ENCODE measurements at regions not wholly inside any gene's neighbourhood (a gene's known extent, or its start where the extent isn't known, plus 50 kb on each side); places are given as distances from the start of the nearest gene placed in this dataset.

DNA sequence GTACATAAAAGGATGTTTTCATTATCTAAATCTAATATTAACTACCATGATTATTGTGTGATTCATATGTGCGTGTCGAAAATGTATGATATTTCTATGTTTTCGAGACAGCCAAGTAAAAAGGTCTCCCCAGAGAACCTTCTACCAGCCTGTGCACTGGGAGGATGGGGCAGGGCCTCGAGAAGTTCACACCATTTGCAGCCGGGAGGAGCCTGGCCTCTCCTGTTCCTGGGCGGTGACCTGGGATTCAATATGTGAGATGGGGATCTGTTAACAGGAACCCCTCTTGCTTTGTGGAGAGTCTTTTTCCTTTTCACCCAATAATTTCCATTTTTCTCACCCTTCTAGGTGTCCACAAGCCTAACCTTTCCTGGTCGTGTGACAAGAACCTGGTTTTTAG, 189.3 kb downstream of the IPO8 start:
- no peak for DNase-seq

DNA sequence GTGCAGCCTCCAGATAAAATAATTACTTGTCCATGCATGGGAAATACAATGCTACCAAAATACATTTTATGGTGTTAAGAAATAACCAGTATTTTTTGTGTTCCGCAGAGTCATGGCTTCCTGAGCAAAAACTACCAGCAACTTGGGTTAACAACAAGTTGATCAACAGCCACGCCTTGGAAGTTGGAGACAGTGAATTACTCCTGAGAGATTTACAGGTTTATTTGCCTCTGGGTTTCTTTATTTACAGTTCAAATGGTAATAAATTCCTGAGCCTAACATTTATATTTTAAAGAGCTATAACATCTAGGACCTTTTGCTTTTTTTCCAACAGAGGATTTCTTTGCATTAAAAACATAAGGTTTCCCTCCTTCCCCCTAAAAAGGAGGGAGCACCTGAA, 194.0 kb downstream of the IPO8 start:
- DNase-seq: no peak

DNA sequence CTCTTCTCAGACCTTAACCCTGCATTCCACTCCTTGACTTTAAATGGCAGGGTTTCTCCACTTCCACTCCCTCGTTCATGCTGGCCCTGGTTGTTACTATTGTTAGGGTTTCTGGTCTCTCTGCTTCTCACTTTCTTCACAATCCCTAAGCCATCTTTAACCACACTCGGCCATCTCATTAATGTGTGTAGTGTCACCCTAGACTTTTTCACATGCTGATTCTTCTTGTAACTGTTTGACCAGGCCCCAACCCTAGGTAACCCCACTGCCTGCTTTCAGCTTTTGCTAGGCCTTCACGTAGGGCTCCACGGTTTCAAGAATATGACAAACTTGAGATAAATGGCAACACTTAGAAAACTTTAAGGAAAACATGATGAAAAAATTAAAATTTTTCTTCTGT, 195.1 kb downstream of the IPO8 start:
- DNase-seq: no peak

DNA sequence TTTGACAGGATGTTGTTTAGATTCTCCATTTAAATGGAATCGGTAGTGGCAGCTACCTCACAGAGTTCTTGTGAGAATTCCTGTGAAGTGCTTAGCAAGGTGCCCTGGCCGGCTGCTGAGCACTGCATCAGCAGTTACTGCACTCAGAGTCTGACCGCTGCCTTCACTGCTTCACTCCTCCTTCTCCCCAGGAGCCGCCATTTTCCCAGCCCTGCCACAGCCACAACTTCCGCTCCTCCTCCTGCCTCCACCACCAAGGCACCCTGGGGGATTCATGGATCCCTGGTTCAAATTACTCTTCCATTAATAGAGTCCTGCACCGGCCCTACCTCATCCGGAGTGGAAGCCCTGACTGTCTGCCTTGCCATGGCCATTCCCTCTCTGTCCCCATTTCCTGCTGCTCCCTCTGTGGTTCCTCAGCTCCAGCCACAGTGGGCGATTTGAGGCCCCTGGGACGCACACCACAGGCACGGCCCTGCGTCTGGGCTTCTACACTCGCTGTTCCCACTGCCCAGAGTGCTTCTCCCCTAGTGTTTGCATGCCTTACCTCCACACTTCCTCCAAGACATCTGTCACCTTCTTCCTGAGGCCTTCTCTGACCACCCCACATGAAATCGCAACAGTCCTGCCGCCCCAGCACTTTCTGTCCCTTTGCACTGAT, 210.3 kb downstream of the IPO8 start:
- DNase-seq: no peak

DNA sequence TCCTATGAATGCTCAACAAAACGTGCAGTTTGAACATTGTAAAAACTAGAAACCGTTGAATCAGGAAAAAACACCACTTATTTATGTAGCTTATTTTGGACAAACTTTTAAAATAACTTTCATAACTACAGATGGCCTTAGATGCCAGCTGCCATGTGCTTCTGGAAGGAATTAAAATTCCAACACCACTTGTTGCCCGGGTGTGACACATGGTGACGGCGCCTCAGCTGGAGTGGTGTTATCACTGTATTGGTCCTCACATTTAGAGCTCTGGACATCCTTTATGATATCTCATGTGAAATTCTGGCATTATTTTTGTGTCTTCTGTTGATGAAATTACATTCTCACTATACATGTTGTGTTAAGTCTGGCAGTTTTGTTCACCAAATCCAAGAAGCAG, 211.0 kb downstream of the IPO8 start:
- peak; percentile 1 to 22 for DNase-seq

DNA sequence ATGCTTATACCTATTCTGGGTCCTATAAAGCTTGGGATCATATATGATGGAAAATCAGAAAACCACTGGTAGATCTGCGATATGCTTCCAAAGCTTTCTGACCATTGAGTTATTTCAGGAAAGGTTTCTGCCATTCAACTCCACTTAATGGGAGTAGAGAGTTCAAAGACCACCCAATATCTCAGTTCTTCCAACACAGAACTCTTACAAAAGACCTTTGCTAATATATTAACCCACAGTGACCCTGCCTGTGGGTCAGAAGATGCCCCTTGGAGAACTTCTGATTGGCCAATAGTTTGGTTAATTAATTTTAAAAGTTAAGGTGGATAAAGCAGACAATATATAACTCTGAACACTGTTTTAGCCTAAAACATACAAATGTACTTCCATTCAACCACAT, 213.0 kb downstream of the IPO8 start:
- DNase-seq: no peak

DNA sequence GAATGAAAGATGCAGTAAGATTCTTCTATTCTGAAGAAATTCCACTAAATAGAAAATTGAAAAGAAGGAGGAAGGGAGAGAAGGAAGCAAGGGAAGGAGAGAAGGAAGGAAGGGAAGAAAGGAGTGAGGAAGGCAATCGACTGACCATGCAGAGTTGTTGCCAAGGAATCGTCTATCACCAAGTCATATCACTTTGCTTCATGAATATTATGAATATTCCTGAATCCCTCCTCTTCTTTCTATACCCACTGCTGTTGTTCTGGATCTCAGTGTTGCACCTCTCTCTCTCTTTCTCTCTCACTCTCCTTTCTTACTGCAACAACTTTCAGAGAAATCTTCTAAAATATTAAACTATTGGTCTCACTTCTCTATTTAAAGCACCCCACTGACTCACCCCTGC, 222.4 kb downstream of the IPO8 start:
- DNase-seq: no peak

DNA sequence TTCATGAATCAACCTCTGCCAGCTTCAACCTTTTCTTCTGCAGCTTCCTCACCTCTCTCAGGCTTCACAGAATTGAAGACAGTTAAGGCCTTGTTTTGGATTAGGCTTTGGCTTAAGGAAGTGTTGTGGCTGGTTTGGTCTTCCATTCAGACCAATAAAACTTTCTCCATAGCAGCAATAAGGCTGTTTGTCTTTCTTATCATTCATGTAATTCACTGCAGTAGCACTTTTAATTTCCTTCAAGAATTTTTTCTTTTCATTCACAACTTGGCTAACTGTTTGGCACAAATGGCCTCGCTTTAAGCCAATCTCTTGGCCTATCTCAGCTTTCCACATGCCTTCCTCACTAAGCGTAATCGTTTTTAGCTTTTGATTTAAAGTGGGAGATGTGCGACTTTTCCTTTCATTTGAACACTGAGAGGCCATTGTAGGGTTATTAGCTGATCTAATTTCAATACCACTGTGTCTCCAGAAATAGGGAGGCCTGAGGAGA, 229.5 kb downstream of the IPO8 start:
- no peak for DNase-seq

DNA sequence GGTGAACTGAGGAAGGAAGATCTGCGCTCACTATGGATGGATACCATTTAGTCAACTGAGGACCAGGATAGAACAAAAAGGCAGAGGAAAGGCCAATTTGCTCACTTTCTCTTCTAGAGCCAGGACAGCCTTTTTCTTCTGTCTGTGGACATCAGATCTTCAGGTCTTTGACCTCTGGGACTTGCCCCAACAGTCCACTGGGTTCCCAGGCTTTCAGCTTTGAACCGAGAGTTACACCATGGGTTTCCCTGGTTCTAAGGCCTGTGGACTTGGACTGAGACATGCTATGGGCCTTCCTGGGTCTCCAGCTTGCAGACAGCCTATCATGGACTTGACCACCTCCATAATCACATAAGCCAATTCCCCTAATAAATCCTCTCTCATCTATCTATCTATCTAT, 232.0 kb downstream of the IPO8 start:
- no peak for DNase-seq

DNA sequence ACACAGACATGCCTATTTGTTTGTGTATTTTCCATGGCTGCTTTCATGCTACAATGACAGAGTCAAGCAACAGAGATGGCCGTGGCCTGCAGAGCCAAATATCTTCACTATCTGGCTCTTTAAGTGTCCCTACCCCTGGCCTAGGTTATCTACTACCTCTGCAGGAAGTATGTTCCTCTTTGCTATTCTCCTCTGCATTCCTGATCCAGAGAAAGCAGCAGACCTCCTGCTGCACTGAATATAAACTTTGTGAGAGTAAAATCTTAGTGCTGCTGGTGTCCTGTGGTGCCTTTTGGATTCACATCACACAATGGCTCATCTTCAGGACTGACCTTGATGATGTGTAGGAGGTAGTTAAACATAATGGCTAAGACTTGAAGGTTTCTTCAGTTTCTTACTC, 233.4 kb downstream of the IPO8 start:
- DNase-seq: no peak

DNA sequence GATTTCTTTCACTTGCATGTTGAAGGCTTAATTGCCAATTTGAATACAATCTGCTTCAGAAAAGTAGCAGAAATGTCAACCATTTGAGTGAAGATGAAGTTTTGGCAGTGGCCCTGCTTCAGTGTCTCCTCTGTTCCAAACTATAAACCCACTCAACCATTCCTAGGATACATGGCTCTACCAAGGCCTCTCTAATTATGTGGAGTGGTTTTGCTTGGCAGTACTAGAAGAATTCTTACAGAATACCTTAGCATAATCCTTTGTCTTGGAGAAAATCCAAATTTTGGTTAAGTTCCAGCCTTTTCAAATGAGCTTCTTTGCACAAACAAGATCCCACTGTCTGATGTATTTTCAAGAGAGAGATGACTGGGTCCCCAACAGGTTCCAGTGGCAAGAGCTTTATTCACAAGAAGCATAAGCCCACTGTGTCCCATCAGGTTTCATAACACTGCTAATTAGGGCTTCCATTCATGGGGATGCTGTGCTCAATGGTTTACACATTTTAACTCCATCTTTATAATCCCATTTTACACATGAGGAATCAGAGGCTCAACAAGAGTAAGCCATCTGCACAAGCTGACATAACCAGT, 234.5 kb downstream of the IPO8 start:
- DNase-seq: no peak

DNA sequence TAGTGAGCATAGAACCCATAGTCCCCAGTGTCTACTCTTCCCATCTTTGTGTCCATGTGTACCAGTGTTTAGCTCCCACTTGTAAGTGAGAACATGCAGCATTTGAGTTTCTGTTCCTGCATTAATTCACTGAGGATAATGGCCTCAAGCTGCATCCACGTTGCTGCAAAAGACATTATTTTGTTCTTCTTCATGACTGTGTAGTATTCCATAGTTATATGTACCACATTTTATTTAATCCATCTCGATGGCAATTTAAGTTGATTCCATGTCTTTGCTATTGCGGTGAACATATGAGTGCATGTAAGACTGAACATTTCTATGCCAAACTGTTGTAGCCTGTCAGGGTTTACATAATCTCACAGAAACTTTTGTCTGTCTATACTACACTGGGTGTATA, 237.2 kb downstream of the IPO8 start:
- no peak for DNase-seq

DNA sequence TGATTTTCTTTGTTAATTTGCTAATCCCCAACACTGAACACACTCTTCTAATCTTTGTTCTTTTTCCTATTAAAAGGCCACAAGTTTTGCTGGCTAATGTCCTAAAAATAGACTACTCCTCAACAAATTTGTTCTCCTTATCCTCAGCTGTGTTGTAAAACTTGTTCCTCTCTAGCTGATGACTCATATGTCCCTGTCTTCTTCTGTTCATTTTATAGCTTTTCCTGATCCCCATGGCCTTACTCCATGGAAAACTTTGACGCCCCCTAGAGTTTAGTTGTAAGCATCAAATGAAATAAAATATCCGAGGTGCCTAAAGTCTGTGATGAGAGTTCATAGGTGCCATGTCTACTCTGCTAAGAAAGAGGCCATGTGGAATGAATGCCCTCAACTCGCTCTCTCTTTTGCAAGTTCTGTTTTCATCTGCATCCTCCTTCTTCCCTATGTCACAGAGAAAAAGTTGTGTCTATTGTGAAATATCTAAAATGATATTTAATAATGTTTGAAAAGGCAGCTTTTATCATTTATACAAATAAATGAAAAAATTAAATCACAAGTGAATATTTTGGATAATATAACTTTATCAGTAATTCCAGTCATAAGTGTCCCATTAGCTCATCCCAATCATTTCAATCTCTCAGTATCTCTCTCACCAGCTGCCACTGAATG, 237.9 kb downstream of the IPO8 start:
- peak; percentile 34 to 67 for DNase-seq

DNA sequence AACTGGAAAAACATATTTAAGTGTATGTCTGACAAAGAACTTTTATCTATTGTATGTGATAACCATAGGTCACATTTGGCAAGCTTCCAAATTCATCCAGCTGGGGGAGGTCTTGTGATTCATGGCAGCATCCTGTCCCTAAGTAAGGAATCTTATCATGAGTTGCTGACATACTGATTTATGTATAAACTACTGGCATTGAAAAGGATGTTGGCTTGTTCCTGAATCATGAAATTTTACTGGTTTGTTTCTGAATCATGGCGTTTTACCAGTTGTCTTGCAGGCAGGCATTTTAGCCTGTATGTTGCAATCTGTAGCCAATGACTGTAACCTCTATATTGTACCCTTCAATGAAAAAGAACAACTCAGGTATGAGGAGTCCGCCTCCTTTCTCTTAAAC, 244.8 kb downstream of the IPO8 start:
- no peak for DNase-seq

DNA sequence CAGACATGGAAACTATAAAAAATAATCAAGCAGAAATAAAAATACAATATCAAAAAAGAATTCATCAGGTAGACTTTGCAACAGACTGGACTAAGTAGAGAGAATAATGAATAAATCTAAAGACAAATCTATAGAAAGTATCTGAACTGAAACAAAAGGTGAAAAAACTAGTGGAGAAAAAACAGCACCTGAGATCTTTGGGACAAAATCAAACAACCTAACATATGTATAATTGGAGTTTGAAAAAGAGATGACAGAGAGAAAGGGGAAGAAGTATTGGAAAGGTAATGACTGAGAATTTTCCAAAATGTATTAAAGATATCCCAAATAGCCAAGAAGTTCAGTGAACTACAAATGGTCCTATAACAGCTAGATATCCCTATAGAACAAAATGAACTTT, 245.4 kb downstream of the IPO8 start:
- no peak for DNase-seq

DNA sequence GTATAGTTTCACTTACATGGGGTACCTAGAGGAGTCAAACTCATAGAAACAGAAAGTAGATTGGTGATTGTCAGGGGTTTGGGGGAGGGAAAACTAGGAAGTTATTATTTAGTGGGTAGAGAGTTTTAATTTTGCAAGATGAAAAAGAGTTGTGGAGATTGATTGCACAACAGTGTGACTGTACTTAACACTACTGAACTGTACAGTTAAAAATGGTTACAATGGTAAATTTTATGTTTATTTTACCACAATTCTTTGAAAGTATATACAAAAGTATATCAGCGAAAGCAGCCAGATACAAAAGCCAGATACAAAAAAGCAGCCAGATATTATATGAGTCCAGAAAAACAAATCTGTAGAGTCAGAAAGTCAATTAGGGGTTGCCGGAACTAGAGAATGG, 247.6 kb downstream of the IPO8 start:
- DNase-seq: no peak

DNA sequence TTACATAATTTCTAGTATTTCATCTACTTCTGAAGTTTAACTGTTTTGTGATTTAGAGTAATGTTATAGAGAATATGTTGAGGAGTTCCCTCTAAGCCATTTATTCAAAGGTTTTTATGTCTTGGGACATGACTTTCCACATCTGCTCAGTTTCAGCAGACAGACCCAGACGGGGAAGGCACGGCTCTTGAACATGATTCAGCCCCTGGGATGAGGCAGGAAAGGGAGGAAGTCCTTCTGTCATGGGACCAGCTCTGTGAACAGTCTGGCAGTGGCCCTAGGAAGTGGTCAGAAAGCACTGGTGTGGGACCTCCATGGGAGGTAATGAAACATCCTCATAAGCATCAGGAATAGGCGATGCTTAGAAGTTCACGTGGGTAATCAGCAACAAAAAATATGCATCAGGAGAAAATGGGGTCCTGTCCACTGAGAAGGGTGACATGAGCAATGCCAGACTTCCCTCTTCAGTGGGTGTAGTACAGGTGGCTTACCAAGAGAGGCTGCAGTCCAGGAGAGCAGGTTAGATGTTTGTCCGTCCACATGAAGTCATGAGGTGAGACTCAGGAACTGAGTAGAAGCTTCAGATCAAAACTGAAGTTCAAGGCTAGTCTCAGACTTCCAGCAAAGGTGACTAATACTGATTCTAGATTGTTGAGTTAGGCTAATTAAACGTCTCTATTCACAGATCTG, 248.5 kb downstream of the IPO8 start:
- no peak for DNase-seq

DNA sequence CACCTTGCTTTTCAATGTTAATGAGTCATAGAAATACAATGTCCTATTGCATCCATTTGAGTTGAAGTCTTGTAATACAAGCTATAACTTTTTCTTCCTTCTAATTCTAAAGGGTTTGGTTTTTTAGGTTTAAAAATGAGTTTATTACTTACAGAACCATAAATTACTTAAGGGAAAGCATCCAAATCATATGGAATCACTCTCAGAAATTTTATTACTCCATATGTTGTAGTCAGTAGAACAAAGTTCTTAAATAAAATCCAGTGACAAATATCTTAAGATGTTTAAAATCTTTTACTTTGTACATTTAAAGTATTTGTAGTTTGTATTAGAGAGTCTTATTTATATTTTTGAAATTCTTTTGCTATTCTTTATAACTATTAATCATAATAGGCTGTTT, 253.2 kb downstream of the IPO8 start:
- no peak for DNase-seq

DNA sequence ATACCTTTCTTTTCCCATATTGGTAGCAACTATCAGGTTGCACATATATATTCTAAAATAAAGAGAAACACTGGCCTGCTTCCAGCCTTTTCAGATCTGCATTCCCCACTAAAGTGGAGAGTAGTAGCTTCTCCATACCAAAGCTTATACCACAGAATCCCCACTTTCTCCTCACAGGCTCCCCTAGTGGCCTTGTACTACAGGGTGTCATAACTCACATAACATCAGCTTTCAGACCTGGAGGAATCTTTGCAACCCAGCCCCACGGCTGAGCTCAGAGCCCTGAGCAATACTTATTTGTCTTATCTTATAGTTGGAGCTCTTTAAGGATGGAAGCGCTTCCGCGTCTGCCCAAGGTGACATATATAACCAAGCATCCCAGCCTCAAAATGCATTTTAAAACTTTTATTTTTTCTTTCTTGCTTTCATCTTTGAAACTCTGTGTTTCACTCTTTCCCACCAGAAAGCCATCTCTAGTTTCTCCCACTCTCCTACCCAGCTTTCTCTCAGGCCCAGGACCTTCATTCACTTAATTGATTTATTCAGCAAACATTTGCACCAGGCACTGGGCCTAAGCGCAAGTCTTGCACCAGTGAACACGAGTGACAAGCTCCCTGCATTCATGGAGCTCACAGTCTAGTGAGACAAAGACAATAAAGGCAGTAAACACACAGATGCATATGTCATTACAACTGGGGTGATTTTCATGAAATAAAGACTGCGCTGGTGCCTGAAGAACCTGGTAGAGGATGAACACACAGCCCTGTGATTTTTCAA, 254.7 kb downstream of the IPO8 start:
- DNase-seq: peak; percentile 12 to 56

DNA sequence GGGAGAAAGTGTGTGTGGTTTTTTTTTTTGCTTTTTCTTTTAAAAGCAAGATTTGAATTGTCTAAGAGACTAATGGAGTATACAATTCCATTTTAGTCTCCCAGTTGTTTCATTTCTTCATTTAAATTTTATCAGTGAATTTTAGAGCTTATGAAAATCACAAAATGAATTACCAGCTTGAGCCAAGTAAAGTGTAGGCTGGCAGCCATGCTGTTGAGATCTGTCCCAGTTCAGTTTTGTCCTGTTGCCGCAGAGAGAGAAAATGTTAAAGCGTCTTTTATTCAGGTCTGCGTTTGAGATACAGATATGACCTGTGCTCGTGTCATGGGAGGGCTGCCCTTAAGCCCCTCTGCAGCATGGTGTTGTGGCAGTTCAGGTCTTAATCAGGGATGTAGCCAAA, 256.5 kb downstream of the IPO8 start:
- no peak for DNase-seq

DNA sequence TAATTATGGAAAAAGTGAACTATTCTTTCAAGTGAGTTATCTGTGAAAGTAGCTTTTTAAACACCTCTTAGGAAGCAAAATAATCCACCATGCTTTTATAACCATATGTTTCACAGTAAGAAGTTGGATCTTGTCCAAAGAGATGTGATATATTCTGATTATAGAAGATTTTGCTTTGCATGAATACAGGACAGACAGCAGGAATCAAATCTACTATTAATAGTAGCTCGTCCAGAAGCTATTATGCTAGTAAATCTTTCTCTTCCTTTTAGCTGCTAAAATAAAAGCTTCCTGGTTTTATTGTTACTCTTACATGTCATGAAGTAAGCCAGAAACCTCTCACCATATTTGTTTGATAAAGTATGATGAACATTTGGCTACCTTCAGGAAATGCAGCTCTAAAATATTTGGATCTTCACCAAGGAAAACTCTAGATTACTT, 257.0 kb downstream of the IPO8 start:
- peak; percentile 16 to 70 for DNase-seq

DNA sequence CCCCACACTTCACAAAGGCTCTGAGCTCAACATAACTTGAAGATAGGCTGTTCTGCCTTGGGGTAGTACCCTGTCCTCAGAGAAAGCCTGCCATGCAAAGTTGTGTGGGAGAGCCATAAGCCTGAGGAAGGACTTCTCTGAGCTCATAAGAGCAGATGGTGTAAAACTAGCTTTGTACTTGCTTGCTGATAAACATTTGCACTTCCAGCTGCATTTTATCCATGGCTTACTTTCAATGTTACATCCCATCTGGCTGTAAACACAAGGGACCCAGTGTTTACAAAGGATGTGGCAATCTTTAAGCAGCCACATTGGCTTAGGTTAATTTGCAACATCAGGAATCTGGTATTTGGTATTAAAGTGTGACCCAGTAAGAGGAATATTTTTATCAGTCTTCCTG, 258.1 kb downstream of the IPO8 start:
- DNase-seq: peak; percentile 75 to 89

DNA sequence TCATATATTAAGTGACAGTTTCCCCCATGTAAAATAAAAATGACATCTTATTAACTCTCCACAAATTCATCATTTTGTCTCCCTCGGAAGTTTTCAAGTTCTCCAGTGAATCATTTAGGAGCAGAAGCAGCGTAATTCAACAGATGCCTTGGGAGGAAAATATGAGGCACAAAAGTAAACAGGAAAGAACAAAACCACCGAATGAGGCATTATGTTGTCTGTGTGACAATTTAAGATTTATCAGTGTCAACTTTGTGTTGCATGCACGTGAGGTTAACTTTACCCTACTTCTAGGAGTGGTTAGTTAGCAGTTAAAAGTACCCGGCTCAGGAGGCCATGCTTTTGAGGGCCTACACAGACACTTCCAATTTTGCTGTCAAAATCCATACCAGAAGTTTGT, 258.6 kb downstream of the IPO8 start:
- DNase-seq: no peak

Measured in NCI-H524 (cell line).